HG03108 (cell line): ENCODE measurements at regions not wholly inside any gene's neighbourhood (a gene's known extent, or its start where the extent isn't known, plus 50 kb on each side); places are given as distances from the start of the nearest gene placed in this dataset.

ENCODE experiments used
- ATAC-seq: cut with Tn5 transposase; IDR thresholded peaks from one replicate; pipeline ENCODE4 v1.9.1; 2021; ENCODE audit warnings: moderate library complexity; ENCODE audit not compliant: unreplicated experiment

GRCh38 chr10:120641695-120642094 is 184.7 kb downstream of the PLPP4 start:
- no peak for ATAC-seq

GRCh38 chr10:120643351-120643750 is 186.3 kb downstream of the PLPP4 start:
- ATAC-seq: no peak

GRCh38 chr10:120644556-120645410 is 187.8 kb downstream of the PLPP4 start:
- no peak for ATAC-seq

DNA sequence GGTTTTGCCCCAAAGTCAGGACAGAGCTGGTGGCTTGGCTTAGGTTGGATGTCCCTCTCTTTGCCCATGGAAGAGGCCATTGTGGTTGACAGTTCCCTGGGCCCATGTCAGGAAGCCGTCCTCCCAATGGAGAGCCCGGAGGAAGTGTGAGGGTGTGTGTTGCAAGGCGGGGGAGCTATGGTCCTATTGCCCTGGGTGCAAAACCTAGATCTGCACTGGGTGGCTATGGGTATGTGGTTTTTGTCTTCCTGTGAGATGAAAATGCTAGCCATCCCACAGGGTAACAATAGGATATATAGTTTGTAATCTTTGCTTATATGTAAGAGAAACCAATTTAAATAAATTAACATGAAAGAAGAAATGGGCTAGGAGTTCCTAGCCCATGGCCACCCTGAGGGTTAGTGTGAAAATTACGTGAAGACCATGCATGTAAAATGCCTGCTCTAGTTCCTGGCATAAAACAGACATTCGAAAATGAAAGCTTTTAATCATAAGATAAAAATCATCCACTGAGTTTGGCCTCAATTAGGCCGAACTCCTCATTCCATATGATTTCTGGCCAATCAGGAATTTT is 189.2 kb downstream of the PLPP4 start:
- no peak for ATAC-seq

DNA sequence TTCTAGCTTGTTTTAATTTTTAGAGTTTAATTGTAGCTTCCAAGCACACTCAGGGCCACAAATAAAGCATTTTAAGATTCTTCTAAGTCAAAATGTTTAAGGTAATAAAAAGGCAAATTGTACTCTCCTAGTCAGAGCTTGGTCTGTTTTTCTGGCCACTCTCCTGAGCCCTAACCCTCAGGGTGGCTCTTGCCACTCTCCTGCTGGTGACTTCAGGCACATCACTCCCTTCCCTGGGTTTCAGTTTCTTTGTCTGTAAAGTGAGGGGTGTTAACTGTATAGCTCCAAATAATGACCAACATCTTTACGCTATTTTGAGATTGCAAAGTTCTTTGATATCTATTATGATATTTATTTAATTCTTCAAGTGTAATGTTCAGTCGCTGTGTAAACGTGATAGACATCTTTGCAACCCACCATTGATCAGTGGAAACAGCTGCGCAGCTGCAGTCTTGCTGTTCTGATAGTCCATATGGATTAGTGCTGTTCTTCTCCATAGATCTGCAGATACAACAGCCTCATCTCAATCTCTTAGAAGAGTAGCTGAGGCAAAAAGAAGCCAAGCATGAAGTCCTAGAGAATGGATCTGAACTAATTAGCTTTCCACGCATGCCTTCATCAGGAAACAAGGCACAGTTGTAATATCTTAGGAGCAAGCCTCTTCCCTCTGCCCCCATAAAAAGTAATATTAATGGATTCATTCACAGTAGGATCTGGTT is 189.9 kb downstream of the PLPP4 start:
- ATAC-seq: no peak

- ATAC-seq: no peak
These were observed 193.8 kb downstream of the PLPP4 start for GRCh38 chr10:120650705-120651399.

GRCh38 chr10:120656107-120656506 is 195.1 kb upstream of the WDR11 start:
- no peak for ATAC-seq

GRCh38 chr10:120657371-120657770 is 193.8 kb upstream of the WDR11 start:
- ATAC-seq: no peak

- no peak for ATAC-seq
These were observed 191.9 kb upstream of the WDR11 start for GRCh38 chr10:120658943-120659885.

DNA sequence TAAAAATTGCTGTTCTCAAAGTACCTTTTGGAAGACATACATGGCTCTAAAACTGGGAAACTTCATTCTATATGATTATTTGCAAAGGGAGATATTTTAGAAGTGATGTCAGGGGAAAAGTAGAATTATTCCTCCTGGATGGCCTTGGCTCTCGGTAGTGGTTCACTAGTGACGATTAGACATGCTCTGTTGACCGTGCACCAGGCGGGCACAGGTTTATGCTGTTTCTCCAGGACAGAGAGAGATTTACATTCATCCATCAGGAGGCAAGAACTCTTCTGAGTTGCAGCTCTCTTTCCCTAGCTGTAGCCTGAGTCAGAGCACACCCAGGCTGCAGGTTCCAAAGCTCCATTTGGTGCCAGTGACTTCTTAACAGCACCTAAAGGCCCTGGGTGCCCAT is 184.9 kb upstream of the WDR11 start:
- no peak for ATAC-seq

GRCh38 chr10:120667276-120667675 is 183.9 kb upstream of the WDR11 start:
- ATAC-seq: no peak

- no peak for ATAC-seq
These were observed 179.7 kb upstream of the WDR11 start for GRCh38 chr10:120671491-120671890.

- ATAC-seq: no peak
These were observed 167.7 kb upstream of the WDR11 start for GRCh38 chr10:120683454-120683853.

- ATAC-seq: no peak
These were observed 166.9 kb upstream of the WDR11 start for GRCh38 chr10:120684226-120684625.

- no peak for ATAC-seq
These were observed 166.0 kb upstream of the WDR11 start for GRCh38 chr10:120685136-120685535.

- no peak for ATAC-seq
These were observed 162.2 kb upstream of the WDR11 start for GRCh38 chr10:120688928-120689327.

DNA sequence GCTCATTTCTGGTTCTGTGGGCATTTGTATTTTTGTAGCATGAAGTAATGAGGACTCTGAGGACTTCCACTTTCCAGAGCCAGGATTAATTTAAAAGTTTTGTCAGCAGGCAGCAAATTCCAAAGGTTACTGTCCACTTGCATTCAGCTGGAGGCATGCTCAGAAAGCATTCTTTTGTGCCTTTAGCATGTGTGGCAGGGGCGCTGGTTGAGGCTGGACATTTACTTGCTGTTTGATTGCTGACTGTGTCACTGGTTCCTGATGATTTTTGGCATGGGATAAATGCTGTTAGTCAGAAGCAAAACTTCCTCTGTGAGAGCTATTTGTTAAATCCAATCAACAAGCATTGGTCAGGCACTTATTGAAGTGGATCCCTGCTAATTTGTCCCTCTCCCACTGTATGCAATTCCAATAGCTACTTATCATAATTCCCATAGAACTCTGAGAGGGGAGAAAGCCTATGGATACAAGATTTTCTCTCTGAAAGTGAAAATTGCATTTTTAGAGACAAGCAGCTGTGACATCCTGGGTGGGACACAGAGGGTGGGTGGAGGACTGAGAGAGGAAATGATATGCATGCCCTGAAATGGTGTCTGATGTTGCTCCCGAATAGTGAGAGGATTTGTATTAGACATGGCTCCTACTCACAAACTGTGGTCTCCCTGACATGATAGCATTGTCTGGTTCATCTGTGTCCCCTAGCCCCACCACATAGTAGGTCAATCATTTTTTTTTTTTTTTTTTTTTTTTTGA is 161.2 kb upstream of the WDR11 start:
- ATAC-seq: no peak

- no peak for ATAC-seq
These were observed 159.5 kb upstream of the WDR11 start for GRCh38 chr10:120691625-120692024.

DNA sequence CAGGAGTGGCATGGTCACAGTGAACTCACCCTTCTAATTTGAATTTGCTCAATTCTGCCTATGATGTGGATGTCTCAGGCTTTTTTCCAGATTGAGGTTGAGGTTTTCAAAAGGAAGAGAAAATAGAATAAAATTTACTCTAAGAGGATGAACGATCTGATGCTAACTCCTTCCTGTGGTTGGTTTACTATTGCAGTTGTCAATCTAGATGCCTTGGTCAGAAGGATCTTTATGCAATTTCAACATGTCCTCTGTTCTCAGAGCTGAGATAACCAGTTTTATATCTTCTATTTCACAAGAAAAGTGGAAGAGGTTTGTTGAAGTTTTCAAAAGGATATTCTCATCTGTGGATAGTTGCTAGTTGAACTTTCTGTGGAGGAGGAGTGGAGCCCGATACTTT is 150.7 kb upstream of the WDR11 start:
- ATAC-seq: no peak

DNA sequence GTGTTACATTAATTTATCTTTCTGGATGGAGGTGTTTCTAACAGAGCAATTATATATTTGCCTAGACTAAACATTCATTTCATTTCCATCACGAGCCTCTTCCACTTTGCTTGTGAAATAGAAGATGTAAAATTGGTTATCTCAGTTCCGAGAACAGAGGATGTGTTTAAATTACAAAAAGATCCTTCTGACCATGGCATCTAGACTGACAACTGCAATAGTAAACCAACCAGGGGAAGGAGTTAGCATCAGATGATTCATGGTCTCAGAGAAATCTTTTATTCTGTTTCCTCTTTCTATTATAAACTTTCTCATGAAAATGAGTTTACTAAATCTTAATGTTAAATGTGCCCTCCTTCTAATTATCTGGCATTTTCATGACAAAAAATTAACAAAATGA is 149.8 kb upstream of the WDR11 start:
- no peak for ATAC-seq
